ENCODE measurements at regions not wholly inside any gene's neighbourhood (a gene's known extent, or its start where the extent isn't known, plus 50 kb on each side); places are given as distances from the start of the nearest gene placed in this dataset.

DNA sequence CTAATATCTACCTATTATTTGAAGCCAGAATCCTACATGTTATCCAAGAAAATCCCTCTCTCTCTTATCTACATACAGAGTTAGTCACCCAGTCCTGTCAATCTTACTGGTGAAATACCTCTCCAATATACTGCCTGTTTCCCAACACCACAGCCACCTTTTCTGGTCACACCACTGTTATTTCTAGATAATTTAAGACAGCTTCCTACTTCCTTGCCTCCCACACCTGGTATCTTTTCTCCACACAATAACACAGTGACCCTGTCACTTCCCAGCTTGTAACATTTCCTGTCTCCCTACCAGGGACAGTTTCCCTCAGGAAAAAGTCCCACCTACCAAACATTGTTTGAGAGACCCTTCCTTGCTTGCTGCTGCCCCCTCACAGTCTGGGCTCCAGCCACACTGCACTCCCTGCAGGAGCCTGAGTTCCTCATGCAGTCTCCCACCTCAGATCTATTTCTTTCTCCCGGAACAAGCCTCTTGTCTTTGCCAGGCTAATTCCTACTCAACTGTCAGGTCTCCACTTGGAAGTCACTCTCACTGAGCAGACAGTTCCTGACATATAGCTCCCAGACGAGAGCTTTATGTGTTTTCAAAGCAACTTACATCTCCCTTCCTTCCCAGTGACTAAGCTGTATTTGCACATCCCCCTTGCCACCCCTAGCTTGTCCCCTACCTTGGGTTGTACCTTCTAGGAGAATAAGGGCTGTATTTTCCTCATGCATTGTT, 73.6 kb upstream of the QRFPR start:
- in situ Hi-C loops (cut with HindIII; ENCODE audit: low sequenced_read_pairs): loop anchor here (25.0 kb wide), 1 partner anchor 283 kb away; no protein-coding TSS in a partner anchor
- TF ChIP-seq CTCF (IDR thresholded peaks at IDR 0.05; ENCODE audit: low read depth, low read length, missing control alignments): no peak
- H3K4me3 ChIP-seq (ENCODE audit: low read depth, low read length): no peak overlapping the region
- DNase-seq (ENCODE audit: low read depth): no peak

GRCh38 chr4:121451310-121451709, 70.5 kb upstream of the QRFPR start:
- in situ Hi-C loops (cut with HindIII; ENCODE audit: low sequenced_read_pairs): loop anchor here (25.0 kb wide), 1 partner anchor 286 kb away; no protein-coding TSS in a partner anchor
- DNase-seq (ENCODE audit: low read depth): no peak
- no peak overlapping the region for H3K4me3 ChIP-seq (ENCODE audit: low read depth, low read length)
- TF ChIP-seq CTCF (IDR thresholded peaks at IDR 0.05; ENCODE audit: low read depth, low read length, missing control alignments): no peak

DNA sequence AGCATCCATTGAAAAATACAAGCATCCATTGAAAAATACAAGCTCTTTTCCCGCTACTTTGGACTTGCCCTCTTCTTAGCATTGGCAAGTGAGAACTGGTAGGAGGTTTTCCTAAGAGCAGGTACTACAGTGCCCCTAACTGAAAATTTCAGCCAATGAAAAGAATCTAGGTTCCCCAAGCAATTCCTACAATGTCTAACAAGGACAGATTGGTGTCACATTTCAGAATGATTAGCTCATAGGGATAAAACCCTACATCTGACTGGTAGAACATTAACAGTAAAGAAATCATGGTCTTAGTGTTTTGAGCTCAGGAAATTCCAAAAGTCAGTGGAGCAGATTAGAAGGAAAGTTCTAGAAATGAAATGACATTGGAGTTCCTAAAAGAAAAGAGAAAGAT, 68.6 kb upstream of the QRFPR start:
- in situ Hi-C loops (cut with HindIII; ENCODE audit: low sequenced_read_pairs): no loop called here
- no peak overlapping the region for H3K4me3 ChIP-seq (ENCODE audit: low read depth, low read length)
- no peak for TF ChIP-seq CTCF (IDR thresholded peaks at IDR 0.05; ENCODE audit: low read depth, low read length, missing control alignments)
- no peak for DNase-seq (ENCODE audit: low read depth)

GRCh38 chr4:121448231-121448630, 67.4 kb upstream of the QRFPR start:
- no peak overlapping the region for H3K4me3 ChIP-seq (ENCODE audit: low read depth, low read length)
- no peak for TF ChIP-seq CTCF (IDR thresholded peaks at IDR 0.05; ENCODE audit: low read depth, low read length, missing control alignments)
- in situ Hi-C loops (cut with HindIII; ENCODE audit: low sequenced_read_pairs): no loop called here
- DNase-seq (ENCODE audit: low read depth): no peak

DNA sequence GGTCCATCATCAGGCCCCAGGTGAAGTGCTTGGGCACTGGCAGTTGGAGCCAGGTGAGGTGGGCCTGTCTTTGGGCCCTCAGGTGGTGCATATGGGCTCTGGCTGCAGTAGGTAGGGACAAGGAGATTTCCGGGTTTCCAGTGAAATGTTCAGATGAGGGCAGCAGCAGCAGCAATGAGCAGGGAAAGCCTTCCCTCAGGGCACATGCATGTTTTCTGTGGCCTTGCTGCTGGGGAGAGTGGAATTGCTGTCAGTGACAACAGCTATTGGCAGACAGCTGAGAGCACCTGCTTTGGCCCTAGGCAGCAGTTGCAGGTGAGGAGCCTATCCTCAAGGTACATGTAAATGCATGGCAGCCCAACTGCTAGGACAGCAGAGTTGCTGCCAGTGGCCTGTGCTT, 58.9 kb upstream of the QRFPR start:
- TF ChIP-seq CTCF (IDR thresholded peaks at IDR 0.05; ENCODE audit: low read depth, low read length, missing control alignments): no peak
- DNase-seq (ENCODE audit: low read depth): no peak
- H3K4me3 ChIP-seq (ENCODE audit: low read depth, low read length): no peak overlapping the region
- in situ Hi-C loops (cut with HindIII; ENCODE audit: low sequenced_read_pairs): no loop called here

All from astrocyte of the cerebellum (primary cell).